Skeletal muscle cell (primary cell): ENCODE measurements at regions not wholly inside any gene's neighbourhood (a gene's known extent, or its start where the extent isn't known, plus 50 kb on each side); places are given as distances from the start of the nearest gene placed in this dataset.

Experiments
- DNase-seq: peaks from one replicate; pipeline ENCODE4 v3.0.0-alpha.2; 2010; ENCODE audit warnings: low read depth
- H3K4me3 ChIP-seq: 2 replicates; pipeline ENCODE4 v1.5.1; 2011; ENCODE audit warnings: low read depth, mild to moderate bottlenecking, control low read depth, low read length, moderate library complexity

GRCh38 chr12:24409868-24410267 is 460.4 kb upstream of the SOX5 start:
- no peak overlapping the region for H3K4me3 ChIP-seq
- no peak for DNase-seq

GRCh38 chr12:24408305-24408704 is 458.8 kb upstream of the SOX5 start:
- DNase-seq: no peak
- no peak overlapping the region for H3K4me3 ChIP-seq

- DNase-seq: no peak
- H3K4me3 ChIP-seq: no peak overlapping the region
These were observed 458.4 kb upstream of the SOX5 start for GRCh38 chr12:24407884-24408283.

- H3K4me3 ChIP-seq: no peak overlapping the region
- no peak for DNase-seq
These were observed 454.8 kb upstream of the SOX5 start for GRCh38 chr12:24404086-24404815.

GRCh38 chr12:24400533-24400932 is 451.1 kb upstream of the SOX5 start:
- H3K4me3 ChIP-seq: no peak overlapping the region
- DNase-seq: no peak

GRCh38 chr12:24398605-24399004 is 449.1 kb upstream of the SOX5 start:
- no peak overlapping the region for H3K4me3 ChIP-seq
- DNase-seq: no peak

GRCh38 chr12:24396224-24396623 is 446.8 kb upstream of the SOX5 start:
- DNase-seq: no peak
- no peak overlapping the region for H3K4me3 ChIP-seq

- DNase-seq: no peak
- H3K4me3 ChIP-seq: no peak overlapping the region
These were observed 444.8 kb upstream of the SOX5 start for GRCh38 chr12:24394246-24394645.

GRCh38 chr12:24393071-24393470 is 443.6 kb upstream of the SOX5 start:
- no peak overlapping the region for H3K4me3 ChIP-seq
- DNase-seq: no peak

- DNase-seq: no peak
- H3K4me3 ChIP-seq: no peak overlapping the region
These were observed 439.9 kb upstream of the SOX5 start for GRCh38 chr12:24389394-24389793.

GRCh38 chr12:24387381-24387780 is 437.9 kb upstream of the SOX5 start:
- no peak overlapping the region for H3K4me3 ChIP-seq
- no peak for DNase-seq

GRCh38 chr12:24386836-24387235 is 437.4 kb upstream of the SOX5 start:
- DNase-seq: no peak
- H3K4me3 ChIP-seq: no peak overlapping the region

GRCh38 chr12:24381790-24382189 is 432.3 kb upstream of the SOX5 start:
- DNase-seq: no peak
- no peak overlapping the region for H3K4me3 ChIP-seq

GRCh38 chr12:24379861-24380521 is 430.5 kb upstream of the SOX5 start:
- H3K4me3 ChIP-seq: no peak overlapping the region
- no peak for DNase-seq

- no peak for DNase-seq
- H3K4me3 ChIP-seq: no peak overlapping the region
These were observed 430.0 kb upstream of the SOX5 start for GRCh38 chr12:24379433-24379832.

GRCh38 chr12:24378548-24379407 is 429.3 kb upstream of the SOX5 start:
- DNase-seq: no peak
- no peak overlapping the region for H3K4me3 ChIP-seq

GRCh38 chr12:24374452-24374851 is 425.0 kb upstream of the SOX5 start:
- no peak overlapping the region for H3K4me3 ChIP-seq
- DNase-seq: no peak

GRCh38 chr12:24373004-24373403 is 423.5 kb upstream of the SOX5 start:
- H3K4me3 ChIP-seq: no peak overlapping the region
- no peak for DNase-seq

GRCh38 chr12:24366514-24366913 is 417.0 kb upstream of the SOX5 start:
- no peak for DNase-seq
- H3K4me3 ChIP-seq: no peak overlapping the region

GRCh38 chr12:24364921-24365320 is 415.5 kb upstream of the SOX5 start:
- H3K4me3 ChIP-seq: no peak overlapping the region
- DNase-seq: no peak
